Keratinocyte (primary cell): ENCODE measurements at regions not wholly inside any gene's neighbourhood (a gene's known extent, or its start where the extent isn't known, plus 50 kb on each side); places are given as distances from the start of the nearest gene placed in this dataset.

Source experiments
- EZH2 ChIP-seq: IDR thresholded peaks from one replicate; pipeline ENCODE4 v1.6.1; 2012; ENCODE audit warnings: inconsistent platforms, mild to moderate bottlenecking, low read length, moderate library complexity
- TF ChIP-seq, protein P1 (sequence below), 3 experiments: IDR thresholded peaks in 1 of 3; conservative IDR thresholded peaks in 1 of 3; optimal IDR thresholded peaks in 1 of 3; 2 replicates in 2 of 3; 3 replicates in 1 of 3; pipeline versions ENCODE3 to v1.5.1; 2011; ENCODE audit warnings: low read length in 3 of 3, mild to moderate bottlenecking in 3 of 3, moderate library complexity in 2 of 3, control low read depth in 1 of 3, inconsistent platforms in 1 of 3; ENCODE audit not compliant: insufficient read depth in 2 of 3; ENCODE audit errors: extremely low read depth in 1 of 3

- no peak for TF ChIP-seq EZH2
- TF ChIP-seq, protein P1, sequence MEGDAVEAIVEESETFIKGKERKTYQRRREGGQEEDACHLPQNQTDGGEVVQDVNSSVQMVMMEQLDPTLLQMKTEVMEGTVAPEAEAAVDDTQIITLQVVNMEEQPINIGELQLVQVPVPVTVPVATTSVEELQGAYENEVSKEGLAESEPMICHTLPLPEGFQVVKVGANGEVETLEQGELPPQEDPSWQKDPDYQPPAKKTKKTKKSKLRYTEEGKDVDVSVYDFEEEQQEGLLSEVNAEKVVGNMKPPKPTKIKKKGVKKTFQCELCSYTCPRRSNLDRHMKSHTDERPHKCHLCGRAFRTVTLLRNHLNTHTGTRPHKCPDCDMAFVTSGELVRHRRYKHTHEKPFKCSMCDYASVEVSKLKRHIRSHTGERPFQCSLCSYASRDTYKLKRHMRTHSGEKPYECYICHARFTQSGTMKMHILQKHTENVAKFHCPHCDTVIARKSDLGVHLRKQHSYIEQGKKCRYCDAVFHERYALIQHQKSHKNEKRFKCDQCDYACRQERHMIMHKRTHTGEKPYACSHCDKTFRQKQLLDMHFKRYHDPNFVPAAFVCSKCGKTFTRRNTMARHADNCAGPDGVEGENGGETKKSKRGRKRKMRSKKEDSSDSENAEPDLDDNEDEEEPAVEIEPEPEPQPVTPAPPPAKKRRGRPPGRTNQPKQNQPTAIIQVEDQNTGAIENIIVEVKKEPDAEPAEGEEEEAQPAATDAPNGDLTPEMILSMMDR (optimal IDR thresholded peaks at IDR 0.05 in 1 of 3, IDR thresholded peaks at IDR 0.05 in 1 of 3, conservative IDR thresholded peaks at IDR 0.05 in 1 of 3; ENCODE audit: extremely low read depth in 1 of 3, insufficient read depth in 2 of 3, low read length in 3 of 3) = no peak
These were observed 919.9 kb upstream of the MIR17HG start for GRCh38 chr13:90427322-90428272.
